Fibroblast of mammary gland (primary cell): ENCODE measurements at regions not wholly inside any gene's neighbourhood (a gene's known extent, or its start where the extent isn't known, plus 50 kb on each side); places are given as distances from the start of the nearest gene placed in this dataset.

Source experiments
- DNase-seq: peaks from one replicate; pipeline ENCODE4 v3.0.0-alpha.2; 2010; ENCODE audit warnings: low read depth
- H3K4me3 ChIP-seq: 2 replicates; pipeline ENCODE4 v1.5.1; 2011; ENCODE audit warnings: low read depth, mild to moderate bottlenecking, low read length, moderate library complexity; ENCODE audit not compliant: control insufficient read depth
- TF ChIP-seq, protein P1 (sequence below): conservative IDR thresholded peaks from 2 replicates; pipeline ENCODE4 v1.5.1; 2011; ENCODE audit warnings: low read depth, low read length, inconsistent platforms; ENCODE audit not compliant: control insufficient read depth, insufficient read depth

DNA sequence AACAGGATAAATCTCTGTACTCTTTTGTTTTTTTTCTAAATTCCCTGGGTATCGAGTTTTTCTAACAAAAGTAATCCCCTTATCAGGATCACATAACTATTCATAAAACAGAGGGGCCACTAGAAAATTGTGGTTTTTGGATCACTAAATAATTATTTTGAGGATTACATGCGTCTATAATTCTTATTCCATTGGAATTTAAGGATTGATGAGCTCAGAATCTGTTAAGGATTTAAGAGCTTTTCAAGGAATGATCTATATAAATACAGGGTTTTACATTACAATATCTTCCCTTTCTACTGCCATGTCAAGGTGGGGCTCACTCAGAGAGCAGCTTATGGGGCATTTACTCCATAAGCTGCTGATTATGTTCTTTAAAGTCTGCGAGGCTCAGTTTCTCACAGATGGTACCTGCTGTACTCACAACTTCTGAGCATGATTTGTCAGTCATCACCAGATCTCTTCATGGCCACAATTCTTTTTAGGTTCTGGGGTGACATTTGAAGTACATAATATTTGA is 449.8 kb downstream of the PCDH17 start:
- DNase-seq: no peak

DNA sequence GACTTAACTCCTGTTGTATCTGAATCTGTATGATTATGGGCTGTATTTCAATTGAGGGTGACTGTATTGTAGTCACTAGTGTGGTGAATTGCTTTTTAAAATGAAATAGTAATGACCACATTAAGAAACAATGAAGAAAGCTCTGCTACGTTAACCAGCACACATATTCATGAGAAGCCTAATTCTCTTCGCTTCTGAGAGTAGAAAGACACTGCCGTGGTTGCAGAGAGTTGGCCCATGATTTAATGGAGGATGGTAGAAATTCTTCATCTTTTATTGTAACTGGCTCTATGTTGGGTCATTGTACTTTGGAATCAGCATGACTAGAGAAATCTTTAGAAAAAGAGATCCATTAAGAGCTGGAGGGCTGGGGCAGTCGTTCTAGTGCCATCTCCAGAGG is 451.5 kb downstream of the PCDH17 start:
- TF ChIP-seq, protein P1, sequence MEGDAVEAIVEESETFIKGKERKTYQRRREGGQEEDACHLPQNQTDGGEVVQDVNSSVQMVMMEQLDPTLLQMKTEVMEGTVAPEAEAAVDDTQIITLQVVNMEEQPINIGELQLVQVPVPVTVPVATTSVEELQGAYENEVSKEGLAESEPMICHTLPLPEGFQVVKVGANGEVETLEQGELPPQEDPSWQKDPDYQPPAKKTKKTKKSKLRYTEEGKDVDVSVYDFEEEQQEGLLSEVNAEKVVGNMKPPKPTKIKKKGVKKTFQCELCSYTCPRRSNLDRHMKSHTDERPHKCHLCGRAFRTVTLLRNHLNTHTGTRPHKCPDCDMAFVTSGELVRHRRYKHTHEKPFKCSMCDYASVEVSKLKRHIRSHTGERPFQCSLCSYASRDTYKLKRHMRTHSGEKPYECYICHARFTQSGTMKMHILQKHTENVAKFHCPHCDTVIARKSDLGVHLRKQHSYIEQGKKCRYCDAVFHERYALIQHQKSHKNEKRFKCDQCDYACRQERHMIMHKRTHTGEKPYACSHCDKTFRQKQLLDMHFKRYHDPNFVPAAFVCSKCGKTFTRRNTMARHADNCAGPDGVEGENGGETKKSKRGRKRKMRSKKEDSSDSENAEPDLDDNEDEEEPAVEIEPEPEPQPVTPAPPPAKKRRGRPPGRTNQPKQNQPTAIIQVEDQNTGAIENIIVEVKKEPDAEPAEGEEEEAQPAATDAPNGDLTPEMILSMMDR: no peak
- no peak for DNase-seq
- no peak overlapping the region for H3K4me3 ChIP-seq

More for the DNA sequence above, 449.8 kb downstream of the PCDH17 start:
- TF ChIP-seq, protein P1: no peak
- H3K4me3 ChIP-seq: no peak overlapping the region

DNA sequence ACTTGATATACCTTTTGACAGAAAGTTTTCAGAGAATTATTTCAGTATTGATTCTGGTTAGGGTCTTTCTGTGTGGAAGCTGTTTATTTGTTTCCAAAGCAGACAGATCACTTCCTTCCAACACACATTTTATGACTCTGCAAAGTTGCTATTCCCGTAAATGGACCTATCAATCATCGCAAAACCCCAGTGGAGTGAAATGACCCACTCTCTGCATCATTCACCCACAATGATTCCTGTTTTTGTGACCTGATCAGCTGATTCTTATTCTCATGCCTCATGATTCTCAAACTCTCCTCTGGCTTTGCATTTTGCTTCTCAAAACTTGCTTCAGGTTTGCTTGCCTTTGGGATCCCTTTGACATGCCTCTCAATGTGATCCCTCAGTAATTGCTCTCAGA is 453.7 kb downstream of the PCDH17 start:
- no peak for DNase-seq
- no peak overlapping the region for H3K4me3 ChIP-seq
- TF ChIP-seq, protein P1: no peak

DNA sequence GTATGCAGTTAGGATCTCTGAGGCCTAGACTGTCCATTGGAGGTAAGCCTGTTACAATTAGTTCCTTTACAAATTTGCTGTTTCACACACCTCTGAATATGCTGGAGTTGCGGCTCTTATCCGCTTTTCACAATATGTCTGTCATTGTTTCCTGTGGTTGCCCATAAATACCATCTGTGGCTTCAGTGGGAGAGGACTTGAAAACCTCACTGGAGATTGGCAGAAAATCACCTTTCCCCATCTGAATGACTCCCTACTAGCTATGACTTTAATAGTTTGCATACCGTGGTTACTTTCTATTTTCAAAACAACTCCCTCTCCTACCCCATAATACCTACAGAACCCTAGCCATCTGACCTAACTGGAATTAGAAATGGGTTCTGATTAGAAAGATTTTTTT is 454.3 kb downstream of the PCDH17 start:
- no peak overlapping the region for H3K4me3 ChIP-seq
- TF ChIP-seq, protein P1: no peak
- no peak for DNase-seq

DNA sequence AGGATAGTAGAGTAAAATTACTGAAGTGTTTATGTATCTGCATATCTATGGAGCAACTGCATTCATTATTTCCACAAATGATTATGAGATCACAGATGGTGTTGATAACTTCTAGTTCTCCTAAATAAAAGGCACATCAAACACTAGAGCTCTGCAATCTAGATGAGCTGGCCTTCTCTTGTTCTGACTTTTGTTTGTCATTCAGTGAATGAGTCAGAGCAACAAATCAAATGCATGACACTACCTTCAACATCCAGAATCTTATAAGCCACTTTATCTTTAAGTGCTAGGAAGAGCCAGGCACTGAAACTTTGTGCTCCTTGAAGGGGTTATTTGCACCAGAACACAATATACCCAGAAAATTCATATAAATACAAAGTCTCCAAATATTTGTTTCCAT is 456.0 kb downstream of the PCDH17 start:
- TF ChIP-seq, protein P1: no peak
- H3K4me3 ChIP-seq: no peak overlapping the region
- DNase-seq: no peak

DNA sequence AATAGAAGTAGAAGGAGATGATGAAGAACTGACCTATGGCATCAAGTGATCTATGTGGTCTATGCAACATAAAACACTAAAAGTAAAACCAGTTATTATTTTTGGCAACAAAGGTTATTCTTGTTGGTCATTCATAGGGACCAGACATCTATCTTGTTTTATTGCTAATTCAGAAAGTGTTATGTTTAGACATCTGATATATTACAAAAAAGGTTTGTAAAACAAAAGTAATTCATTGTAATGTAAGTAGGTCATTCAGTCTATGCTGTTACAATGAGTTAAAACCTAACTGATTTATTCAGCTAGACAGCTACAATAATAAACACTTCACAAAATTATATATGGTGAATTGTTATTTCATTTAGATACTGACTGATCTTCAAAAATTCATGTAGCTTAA is 461.9 kb downstream of the PCDH17 start:
- TF ChIP-seq, protein P1: no peak
- DNase-seq: no peak
- H3K4me3 ChIP-seq: no peak overlapping the region

DNA sequence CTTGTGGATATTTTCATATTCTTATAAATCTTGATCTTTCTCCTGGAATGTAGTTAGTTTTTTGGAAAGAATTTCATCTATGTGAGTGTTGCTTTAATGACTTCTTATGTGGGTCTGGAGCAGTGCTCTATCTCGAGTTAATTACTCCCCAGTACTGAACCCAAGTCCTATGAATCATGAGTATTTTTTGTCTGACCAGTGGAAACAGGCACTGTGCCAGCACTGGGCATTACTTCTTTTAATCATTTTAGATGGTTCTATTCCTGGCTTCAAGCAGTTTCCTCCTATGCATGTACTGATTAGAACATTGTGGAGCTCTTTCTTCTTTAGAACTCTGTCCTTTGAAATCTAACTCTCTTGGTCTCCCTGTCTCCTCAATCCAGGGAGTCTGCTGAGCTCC is 466.3 kb downstream of the PCDH17 start:
- H3K4me3 ChIP-seq: no peak overlapping the region
- TF ChIP-seq, protein P1: no peak
- no peak for DNase-seq
